ENCODE measurements at regions not wholly inside any gene's neighbourhood (a gene's known extent, or its start where the extent isn't known, plus 50 kb on each side); places are given as distances from the start of the nearest gene placed in this dataset.

- DNase-seq (ENCODE audit: low read depth), result no peak
These were observed 632.5 kb downstream of the BCL11A start for GRCh38 chr2:59920961-59921360.

DNA sequence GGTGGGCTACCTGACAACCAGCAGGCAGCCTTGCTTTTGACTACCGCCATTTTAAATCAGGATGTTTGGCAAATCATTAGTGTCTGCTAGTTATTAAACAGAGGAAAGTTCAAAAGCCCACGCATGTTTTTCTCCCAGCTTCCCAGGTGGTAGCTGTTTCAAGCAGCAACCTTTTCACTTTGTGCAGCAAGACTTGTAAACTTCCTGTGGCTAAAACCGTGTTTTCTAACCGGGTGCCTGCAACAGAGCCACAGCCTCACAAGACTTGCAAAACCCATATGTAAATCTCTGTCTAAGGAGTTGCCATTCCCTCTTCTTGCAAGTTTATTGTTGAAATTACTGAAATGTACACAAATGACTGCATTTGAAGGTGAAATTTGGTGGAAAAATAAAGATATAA lies 633.1 kb downstream of the BCL11A start:
- DNase-seq (ENCODE audit: low read depth), result no peak

DNA sequence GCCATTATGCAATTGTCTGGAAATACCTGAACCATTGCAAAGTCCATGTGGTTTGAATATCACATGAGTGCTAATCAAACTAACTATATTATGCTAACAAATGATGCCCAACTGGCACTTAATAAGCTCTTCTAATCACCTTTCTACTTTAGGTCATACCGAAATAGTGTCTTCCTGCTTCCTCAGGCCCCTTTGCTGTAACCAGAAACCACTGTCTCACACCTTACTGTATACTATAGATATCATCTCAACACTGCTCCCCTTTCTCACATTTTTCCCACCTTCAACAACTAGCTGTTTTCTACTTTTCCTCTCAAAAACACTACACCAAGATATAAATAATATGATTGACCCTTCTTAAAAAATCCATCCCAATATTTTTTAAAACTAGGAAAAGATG lies 633.9 kb downstream of the BCL11A start:
- no peak for DNase-seq (ENCODE audit: low read depth)

- DNase-seq (ENCODE audit: low read depth), result no peak
These were observed 641.4 kb downstream of the BCL11A start for GRCh38 chr2:59912042-59912441.

GRCh38 chr2:59910166-59910565 lies 643.3 kb downstream of the BCL11A start:
- DNase-seq (ENCODE audit: low read depth), result no peak

GRCh38 chr2:59909147-59909546 lies 644.3 kb downstream of the BCL11A start:
- DNase-seq (ENCODE audit: low read depth), result no peak

DNA sequence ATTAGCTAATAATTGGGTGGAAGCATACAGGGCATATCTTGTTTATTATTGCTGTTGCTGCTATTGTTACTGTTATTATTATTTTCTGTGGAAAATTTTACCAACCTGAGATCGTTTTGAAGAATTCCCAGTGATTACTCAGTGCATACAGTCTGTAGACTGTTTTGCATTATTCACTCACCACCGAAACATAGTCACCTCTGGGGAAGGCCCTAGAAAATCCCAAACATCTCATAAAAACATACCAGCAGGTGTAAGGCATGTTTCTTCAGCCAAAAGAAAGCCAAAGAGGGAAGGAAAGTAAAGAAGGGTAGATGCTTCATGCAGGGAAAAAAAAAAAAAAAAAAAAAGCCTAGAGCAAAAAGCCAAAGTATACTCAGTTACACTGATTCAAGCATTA lies 647.7 kb downstream of the BCL11A start:
- DNase-seq (ENCODE audit: low read depth), result no peak

DNA sequence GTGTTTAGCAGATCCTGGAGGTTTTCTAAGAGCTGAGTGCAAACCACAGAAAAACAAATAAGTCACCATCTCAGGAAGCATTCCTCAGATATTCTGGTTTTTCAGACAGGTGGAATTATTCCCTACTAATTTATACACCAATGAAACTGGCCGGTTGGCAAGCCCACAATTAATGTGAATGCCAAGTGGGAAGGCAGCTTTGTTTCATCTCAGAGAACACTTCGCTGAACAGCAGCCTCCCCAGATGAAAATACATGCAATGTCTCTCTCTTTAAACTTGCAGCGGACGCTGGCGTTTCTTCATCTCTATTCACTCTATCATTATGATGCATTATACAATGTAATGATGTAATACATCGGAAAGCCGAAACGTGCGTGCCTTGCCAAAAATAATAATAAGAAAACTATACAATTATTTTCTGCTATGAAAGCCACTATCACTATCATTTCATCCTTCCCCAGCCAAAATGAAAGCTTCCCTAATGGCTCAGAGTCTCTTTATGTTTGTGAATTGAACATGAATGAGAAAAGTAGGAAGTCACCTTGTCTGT lies 649.4 kb downstream of the BCL11A start:
- no peak for DNase-seq (ENCODE audit: low read depth)

DNA sequence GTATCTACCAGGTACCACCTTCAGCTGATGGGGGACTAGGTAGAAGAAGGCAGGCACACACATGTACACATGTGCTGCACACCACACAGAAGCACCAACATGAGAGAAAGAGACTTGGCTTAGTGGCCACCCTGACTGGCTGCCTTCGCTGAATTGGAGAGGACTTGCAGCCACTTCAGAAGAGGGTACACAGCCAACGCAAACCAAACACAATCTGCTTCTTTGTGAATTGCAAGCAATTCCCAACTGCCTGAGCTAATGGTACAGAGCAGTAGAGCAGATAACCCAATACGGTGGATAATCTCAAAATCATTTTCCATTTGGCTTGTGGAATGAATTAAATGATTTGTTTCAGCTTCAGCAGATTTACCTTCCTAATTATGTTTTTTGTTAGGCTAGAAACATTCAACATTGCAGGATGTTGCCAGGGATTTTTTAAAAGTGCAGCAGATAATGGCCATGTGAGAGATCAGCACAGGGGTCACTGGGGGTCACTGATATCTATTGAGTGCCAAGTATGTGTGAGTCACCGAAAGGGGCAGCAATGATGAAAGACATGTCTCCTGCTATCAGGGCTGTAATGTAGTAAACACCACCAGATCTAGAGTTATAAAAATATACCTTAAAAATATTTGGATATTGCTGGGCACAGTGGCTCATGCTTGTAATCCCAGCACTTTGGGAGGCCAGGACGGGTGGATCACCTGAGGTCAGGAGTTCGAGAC lies 652.6 kb downstream of the BCL11A start:
- no peak for DNase-seq (ENCODE audit: low read depth)

DNA sequence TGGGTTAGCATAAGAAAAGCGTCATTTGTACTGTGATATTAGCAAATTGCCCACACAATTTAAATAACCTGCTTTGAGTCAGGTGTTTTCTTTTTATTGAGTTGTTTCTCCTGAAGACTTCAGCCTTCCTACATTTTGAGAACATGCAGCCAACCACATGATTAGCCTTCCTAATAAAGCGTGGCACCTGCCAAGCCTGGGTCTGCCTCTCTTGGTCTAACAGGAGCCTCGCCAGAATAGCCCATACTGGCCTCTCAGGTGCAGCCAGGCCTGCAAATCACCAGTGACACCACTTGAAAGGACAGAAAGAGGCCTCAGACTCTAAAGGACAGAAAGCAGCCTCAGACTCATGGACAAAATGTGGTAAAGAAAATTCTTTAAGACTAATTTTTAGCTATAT lies 653.8 kb downstream of the BCL11A start:
- DNase-seq (ENCODE audit: low read depth), result no peak

DNA sequence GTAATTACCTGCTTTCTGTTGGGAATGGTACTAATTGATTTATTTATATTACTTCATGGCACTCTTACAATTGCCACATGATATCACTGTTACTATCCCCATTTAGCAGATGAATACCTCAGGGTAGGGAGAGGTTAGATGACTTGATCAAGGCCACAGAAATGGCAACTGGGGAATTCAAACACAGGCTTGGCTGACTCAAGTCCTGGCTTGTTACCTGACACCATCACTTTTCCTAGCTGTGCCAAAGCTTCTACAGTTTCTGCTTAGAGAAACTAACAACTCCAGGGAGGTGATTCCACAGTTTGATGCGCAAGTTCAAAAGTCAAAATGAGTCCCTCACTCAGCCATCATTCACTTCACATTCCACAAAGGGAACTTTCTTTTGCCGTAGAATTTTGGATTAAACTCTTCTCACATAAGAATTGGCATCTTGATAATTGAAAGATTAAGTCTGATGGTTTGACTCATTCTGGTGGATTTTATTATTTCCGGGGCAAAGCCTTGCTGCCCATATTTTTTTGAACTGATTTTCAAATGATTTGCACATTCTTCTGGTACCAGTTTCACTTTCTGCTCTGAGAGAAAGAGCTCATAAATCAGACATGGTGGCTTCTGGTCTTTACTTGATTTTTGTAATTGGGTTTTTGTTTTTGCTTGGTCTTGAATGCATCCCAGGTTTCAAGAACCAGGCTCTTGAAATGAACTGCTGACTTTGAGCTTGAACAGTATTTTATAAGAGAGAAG lies 656.8 kb downstream of the BCL11A start:
- no peak for DNase-seq (ENCODE audit: low read depth)

- DNase-seq (ENCODE audit: low read depth), result no peak
These were observed 659.8 kb downstream of the BCL11A start for GRCh38 chr2:59893612-59894011.

- no peak for DNase-seq (ENCODE audit: low read depth)
These were observed 661.1 kb downstream of the BCL11A start for GRCh38 chr2:59892398-59892797.

- DNase-seq (ENCODE audit: low read depth), result no peak
These were observed 664.1 kb downstream of the BCL11A start for GRCh38 chr2:59889305-59889704.

DNA sequence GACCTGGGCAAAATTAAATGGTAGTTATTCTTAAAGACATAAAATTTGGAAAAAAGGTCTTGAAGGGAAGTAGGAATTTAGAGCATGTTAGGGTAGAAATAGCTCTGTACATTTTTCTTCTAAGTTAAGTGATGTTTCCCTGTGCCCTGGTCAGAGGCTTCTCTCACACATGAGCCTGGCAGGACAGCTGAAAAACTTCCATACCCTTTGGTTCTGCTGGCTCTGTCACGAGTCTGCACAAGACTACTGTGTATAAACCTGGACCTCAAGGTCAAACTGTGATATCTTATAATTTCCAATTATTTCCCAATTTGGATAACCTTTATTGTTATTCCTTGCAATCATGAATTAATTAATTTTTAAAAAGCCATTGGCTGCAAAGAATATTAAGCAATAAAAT lies 664.7 kb downstream of the BCL11A start:
- no peak for DNase-seq (ENCODE audit: low read depth)

DNA sequence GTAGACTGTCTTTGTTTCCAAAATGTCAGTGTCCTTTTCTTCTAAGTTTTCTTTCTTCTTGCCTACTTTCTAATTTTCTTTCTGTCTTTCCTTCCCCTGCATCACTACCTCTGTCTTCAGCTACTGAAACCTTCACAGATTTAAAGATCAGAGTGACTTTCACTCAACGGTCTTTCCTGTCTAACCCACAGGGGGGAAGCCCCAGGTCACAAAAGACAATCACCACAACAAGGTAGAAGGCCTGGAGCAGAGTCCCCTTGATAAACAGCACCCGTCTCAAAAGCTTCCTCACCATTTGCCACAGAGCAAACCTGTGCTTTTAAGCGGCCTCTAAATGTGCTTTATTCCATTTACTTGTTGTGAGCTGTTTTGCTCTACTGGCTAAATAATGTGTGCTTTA lies 665.4 kb downstream of the BCL11A start:
- DNase-seq (ENCODE audit: low read depth), result no peak

DNA sequence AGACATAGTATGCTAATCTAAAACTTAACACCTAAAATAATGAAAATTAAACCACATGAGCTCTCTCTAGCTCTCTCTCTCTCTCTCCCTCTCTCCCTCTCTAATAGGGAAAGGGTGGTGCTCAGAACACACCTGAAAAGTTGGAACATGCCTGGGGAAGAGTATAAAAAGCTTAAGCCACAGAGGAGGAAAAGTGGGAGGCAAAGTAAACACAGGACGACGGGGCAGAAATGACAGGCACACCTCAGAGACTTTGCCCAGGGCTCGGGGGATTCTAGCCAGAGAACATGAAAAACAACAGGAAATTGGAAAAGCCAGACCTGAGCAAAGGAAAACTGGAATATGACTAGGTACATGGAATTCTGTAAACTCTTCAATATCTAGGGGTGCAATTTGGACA lies 666.1 kb downstream of the BCL11A start:
- DNase-seq (ENCODE audit: low read depth), result no peak

DNA sequence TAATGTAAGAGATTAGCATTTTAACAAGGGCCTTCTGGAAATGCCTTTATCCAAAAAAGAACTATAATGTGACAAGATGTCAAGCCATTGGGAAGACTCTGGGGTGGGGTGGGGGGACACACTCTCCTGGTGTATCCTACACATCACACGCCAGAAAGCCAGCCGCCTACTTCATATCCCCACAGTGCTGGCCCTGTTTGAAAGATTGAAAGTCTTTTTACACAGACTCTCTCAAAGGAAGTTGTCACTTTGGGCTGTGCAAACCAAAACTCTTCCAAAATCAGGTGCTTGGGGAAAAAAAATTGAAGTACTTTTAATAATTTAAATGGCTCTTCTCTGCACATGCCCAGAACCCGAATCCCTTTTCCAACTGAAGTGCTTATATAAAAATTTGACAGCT lies 666.7 kb downstream of the BCL11A start:
- DNase-seq (ENCODE audit: low read depth), result no peak

DNA sequence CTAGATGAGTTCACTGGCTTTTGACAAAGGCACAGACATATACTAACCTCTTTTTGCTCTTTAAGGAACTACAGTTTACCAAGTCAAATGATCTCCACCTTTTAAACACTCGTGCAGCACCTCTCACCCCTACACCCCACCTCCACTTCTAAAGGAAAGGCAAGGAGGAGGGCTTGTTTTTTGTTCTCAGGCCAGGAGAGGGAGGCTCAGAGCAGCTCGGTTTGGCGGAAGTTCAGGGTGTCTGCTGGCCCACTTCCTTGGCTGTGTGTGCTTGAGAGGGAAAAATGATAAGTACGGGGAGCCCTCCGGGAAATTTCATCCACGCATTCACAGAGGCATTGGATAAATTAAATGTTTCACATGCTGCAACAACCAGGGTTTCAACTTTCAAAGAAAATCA lies 667.9 kb downstream of the BCL11A start:
- DNase-seq (ENCODE audit: low read depth), result no peak

GRCh38 chr2:59884166-59884565 lies 669.3 kb downstream of the BCL11A start:
- DNase-seq (ENCODE audit: low read depth), result no peak

- no peak for DNase-seq (ENCODE audit: low read depth)
These were observed 670.6 kb downstream of the BCL11A start for GRCh38 chr2:59882822-59883221.

DNA sequence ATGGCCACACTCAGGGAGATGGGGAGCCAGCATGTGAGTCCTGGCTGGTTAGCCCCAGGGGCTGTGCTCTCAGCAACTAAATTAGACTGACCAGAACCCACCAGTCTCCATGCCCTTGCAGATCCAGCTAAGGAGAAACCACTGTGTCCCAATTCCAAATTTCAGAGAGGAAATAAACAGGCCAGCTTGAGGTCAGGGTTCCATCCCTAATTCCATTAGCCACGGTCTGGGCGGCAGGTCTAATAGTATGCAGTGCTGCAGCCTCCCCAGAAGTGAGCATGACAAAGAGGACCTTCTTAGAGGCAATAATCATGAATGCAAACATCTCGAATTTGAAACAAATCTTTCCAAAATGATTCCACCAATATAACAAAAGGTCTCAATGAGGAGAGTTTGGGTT lies 671.2 kb downstream of the BCL11A start:
- DNase-seq (ENCODE audit: low read depth), result no peak

GRCh38 chr2:59881218-59881617 lies 672.2 kb downstream of the BCL11A start:
- DNase-seq (ENCODE audit: low read depth), result no peak
